ENCODE measurements at regions not wholly inside any gene's neighbourhood (a gene's known extent, or its start where the extent isn't known, plus 50 kb on each side); places are given as distances from the start of the nearest gene placed in this dataset.

DNA sequence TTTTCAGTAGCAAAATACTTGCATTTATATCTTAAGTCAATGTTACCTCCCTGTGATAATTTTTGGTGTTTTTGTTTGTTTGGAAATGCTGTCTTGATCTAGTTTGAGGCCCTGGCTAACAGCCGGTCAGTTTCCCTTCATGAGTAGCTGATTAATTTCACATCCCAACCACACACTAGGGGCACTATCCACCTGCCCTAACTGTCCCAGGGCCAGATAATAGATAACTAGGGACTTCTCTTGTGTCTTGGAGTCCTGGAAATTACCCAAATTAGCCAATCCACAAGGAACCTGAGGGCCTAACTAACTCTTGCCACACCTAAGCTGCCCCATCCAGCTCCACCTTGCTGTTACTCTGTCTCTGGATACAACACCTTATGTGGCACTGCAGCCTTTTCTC lies 399.9 kb downstream of the FOXG1 start:
- H3K27me3 ChIP-seq (ENCODE audit: control insufficient read depth in 2 of 2, insufficient read depth in 2 of 2, low read length in 2 of 2) = no peaks in the 10 kb centered on the region
- ChIA-PET POLR2A (no interaction called here), CTCF (no interaction called here)
- no peak overlapping the region for H3K4me3 ChIP-seq (ENCODE audit: low read length)
- Mint-ChIP-seq H3K36me3 (no peaks in the 10 kb centered on the region), H3K27ac (no peak overlapping the region), H3K4me1 (no peaks in the 10 kb centered on the region), H3K9me3 (peaks cover 0 to 6% (median 0%) of the 10 kb centered on the region in 11 donors), H3K4me3 (no peak overlapping the region), H3K27me3 (no peaks in the 10 kb centered on the region)
- no peak overlapping the region for H3K27ac ChIP-seq (ENCODE audit: low read depth, low read length)
- H3K4me1 ChIP-seq (ENCODE audit: control insufficient read depth in 2 of 2, insufficient read depth in 2 of 2, low read length in 2 of 2) = no peaks in the 10 kb centered on the region
- DNase-seq = no peak
- H3K36me3 ChIP-seq (ENCODE audit: control insufficient read depth in 2 of 3, insufficient read depth in 3 of 3, low read length in 3 of 3) = no peaks in the 10 kb centered on the region
- no peak for ATAC-seq
- intact Hi-C loops (cut with micrococcal nuclease) = no loop called here
- no peaks in the 10 kb centered on the region for H3K9me3 ChIP-seq (ENCODE audit: control insufficient read depth in 2 of 3, low read length in 3 of 3)

- DNase-seq = no peak
- Histone ChIP-seq H3K4me3 (ENCODE audit: low read length) (no peak overlapping the region), H3K36me3 (ENCODE audit: control insufficient read depth in 2 of 3, insufficient read depth in 3 of 3, low read length in 3 of 3) (no peaks in the 10 kb centered on the region), H3K27ac (ENCODE audit: low read depth, low read length) (no peak overlapping the region), H3K27me3 (ENCODE audit: control insufficient read depth in 2 of 2, insufficient read depth in 2 of 2, low read length in 2 of 2) (no peaks in the 10 kb centered on the region), H3K9me3 (ENCODE audit: control insufficient read depth in 2 of 3, low read length in 3 of 3) (no peaks in the 10 kb centered on the region), H3K4me1 (ENCODE audit: control insufficient read depth in 2 of 2, insufficient read depth in 2 of 2, low read length in 2 of 2) (no peaks in the 10 kb centered on the region)
- intact Hi-C loops (cut with micrococcal nuclease) = no loop called here
- ChIA-PET CTCF (no interaction called here), POLR2A (no interaction called here)
- no peaks in the 10 kb centered on the region for H3K36me3 Mint-ChIP-seq
- H3K27ac Mint-ChIP-seq = no peak overlapping the region
- no peak overlapping the region for H3K4me3 Mint-ChIP-seq
- H3K27me3 Mint-ChIP-seq = no peaks in the 10 kb centered on the region
- H3K4me1 Mint-ChIP-seq = no peaks in the 10 kb centered on the region
- ATAC-seq = no peak
- H3K9me3 Mint-ChIP-seq = peaks cover 0 to 9% (median 1%) of the 10 kb centered on the region in 11 donors
These were observed 401.6 kb downstream of the FOXG1 start for GRCh38 chr14:29168149-29168548.

- no peak for ATAC-seq
- Mint-ChIP-seq H3K9me3 (peaks cover 1 to 14% (median 6%) of the 10 kb centered on the region in 11 donors), H3K27me3 (no peaks in the 10 kb centered on the region), H3K27ac (no peak overlapping the region), H3K4me1 (no peaks in the 10 kb centered on the region), H3K36me3 (no peaks in the 10 kb centered on the region), H3K4me3 (no peak overlapping the region)
- Histone ChIP-seq H3K9me3 (ENCODE audit: control insufficient read depth in 2 of 3, low read length in 3 of 3) (no peaks in the 10 kb centered on the region), H3K4me3 (ENCODE audit: low read length) (no peak overlapping the region), H3K27me3 (ENCODE audit: control insufficient read depth in 2 of 2, insufficient read depth in 2 of 2, low read length in 2 of 2) (no peaks in the 10 kb centered on the region), H3K36me3 (ENCODE audit: control insufficient read depth in 2 of 3, insufficient read depth in 3 of 3, low read length in 3 of 3) (no peaks in the 10 kb centered on the region), H3K27ac (ENCODE audit: low read depth, low read length) (no peak overlapping the region), H3K4me1 (ENCODE audit: control insufficient read depth in 2 of 2, insufficient read depth in 2 of 2, low read length in 2 of 2) (no peaks in the 10 kb centered on the region)
- intact Hi-C loops (cut with micrococcal nuclease) = no loop called here
- CTCF ChIA-PET = no interaction called here
- POLR2A ChIA-PET = no interaction called here
- no peak for DNase-seq
These were observed 402.8 kb downstream of the FOXG1 start for GRCh38 chr14:29169408-29169807.

- Mint-ChIP-seq H3K36me3 (no peaks in the 10 kb centered on the region), H3K4me1 (no peaks in the 10 kb centered on the region), H3K9me3 (peaks cover 4 to 31% (median 9%) of the 10 kb centered on the region in 11 donors), H3K27ac (no peak overlapping the region), H3K4me3 (no peak overlapping the region), H3K27me3 (no peaks in the 10 kb centered on the region)
- no peaks in the 10 kb centered on the region for H3K9me3 ChIP-seq (ENCODE audit: control insufficient read depth in 2 of 3, low read length in 3 of 3)
- no peaks in the 10 kb centered on the region for H3K36me3 ChIP-seq (ENCODE audit: control insufficient read depth in 2 of 3, insufficient read depth in 3 of 3, low read length in 3 of 3)
- no peak for ATAC-seq
- H3K4me1 ChIP-seq (ENCODE audit: control insufficient read depth in 2 of 2, insufficient read depth in 2 of 2, low read length in 2 of 2) = no peaks in the 10 kb centered on the region
- CTCF ChIA-PET = no interaction called here
- no peak overlapping the region for H3K4me3 ChIP-seq (ENCODE audit: low read length)
- H3K27ac ChIP-seq (ENCODE audit: low read depth, low read length) = no peak overlapping the region
- intact Hi-C loops (cut with micrococcal nuclease) = no loop called here
- POLR2A ChIA-PET = no interaction called here
- no peak for DNase-seq
- no peaks in the 10 kb centered on the region for H3K27me3 ChIP-seq (ENCODE audit: control insufficient read depth in 2 of 2, insufficient read depth in 2 of 2, low read length in 2 of 2)
These were observed 409.1 kb downstream of the FOXG1 start for GRCh38 chr14:29175706-29176105.

DNA sequence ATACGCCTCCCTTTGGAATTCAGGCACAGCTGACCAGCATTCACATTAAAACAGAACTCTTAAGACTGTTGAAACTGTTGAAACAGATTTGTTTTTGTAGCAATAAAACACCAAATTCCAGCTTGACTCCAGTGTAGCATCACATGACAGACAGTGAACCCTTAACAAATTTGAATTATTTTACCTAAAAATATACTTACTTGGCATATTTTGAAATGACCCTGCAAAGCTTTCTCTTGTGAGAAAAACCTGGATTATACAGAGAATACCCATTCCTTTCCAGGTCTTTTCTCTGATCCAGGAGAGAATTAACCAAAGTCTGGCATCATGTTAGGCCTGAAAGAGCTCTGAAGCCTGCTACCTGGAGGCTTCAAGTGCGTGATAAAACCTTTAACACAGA lies 410.3 kb downstream of the FOXG1 start:
- H3K36me3 Mint-ChIP-seq = no peaks in the 10 kb centered on the region
- H3K27me3 Mint-ChIP-seq = no peaks in the 10 kb centered on the region
- ATAC-seq = no peak
- Histone ChIP-seq H3K27me3 (ENCODE audit: control insufficient read depth in 2 of 2, insufficient read depth in 2 of 2, low read length in 2 of 2) (no peaks in the 10 kb centered on the region), H3K4me3 (ENCODE audit: low read length) (no peak overlapping the region), H3K9me3 (ENCODE audit: control insufficient read depth in 2 of 3, low read length in 3 of 3) (no peaks in the 10 kb centered on the region), H3K36me3 (ENCODE audit: control insufficient read depth in 2 of 3, insufficient read depth in 3 of 3, low read length in 3 of 3) (no peaks in the 10 kb centered on the region), H3K4me1 (ENCODE audit: control insufficient read depth in 2 of 2, insufficient read depth in 2 of 2, low read length in 2 of 2) (no peaks in the 10 kb centered on the region), H3K27ac (ENCODE audit: low read depth, low read length) (no peak overlapping the region)
- H3K4me1 Mint-ChIP-seq = no peaks in the 10 kb centered on the region
- H3K9me3 Mint-ChIP-seq = peaks cover 2 to 36% (median 9%) of the 10 kb centered on the region in 11 donors
- no peak overlapping the region for H3K27ac Mint-ChIP-seq
- POLR2A ChIA-PET = no interaction called here
- DNase-seq = no peak
- intact Hi-C loops (cut with micrococcal nuclease) = no loop called here
- no peak overlapping the region for H3K4me3 Mint-ChIP-seq
- CTCF ChIA-PET = no interaction called here

GRCh38 chr14:29178971-29179370 lies 412.4 kb downstream of the FOXG1 start:
- Mint-ChIP-seq H3K27me3 (no peaks in the 10 kb centered on the region), H3K9me3 (peaks cover 0 to 43% (median 11%) of the 10 kb centered on the region in 11 donors), H3K4me1 (no peaks in the 10 kb centered on the region), H3K27ac (no peak overlapping the region), H3K4me3 (no peak overlapping the region), H3K36me3 (no peaks in the 10 kb centered on the region)
- H3K9me3 ChIP-seq (ENCODE audit: control insufficient read depth in 2 of 3, low read length in 3 of 3) = no peaks in the 10 kb centered on the region
- ATAC-seq (no peak), DNase-seq (no peak)
- H3K4me3 ChIP-seq (ENCODE audit: low read length) = no peak overlapping the region
- no peaks in the 10 kb centered on the region for H3K36me3 ChIP-seq (ENCODE audit: control insufficient read depth in 2 of 3, insufficient read depth in 3 of 3, low read length in 3 of 3)
- ChIA-PET CTCF (no interaction called here), POLR2A (no interaction called here)
- no peaks in the 10 kb centered on the region for H3K27me3 ChIP-seq (ENCODE audit: control insufficient read depth in 2 of 2, insufficient read depth in 2 of 2, low read length in 2 of 2)
- H3K4me1 ChIP-seq (ENCODE audit: control insufficient read depth in 2 of 2, insufficient read depth in 2 of 2, low read length in 2 of 2) = no peaks in the 10 kb centered on the region
- intact Hi-C loops (cut with micrococcal nuclease) = no loop called here
- no peak overlapping the region for H3K27ac ChIP-seq (ENCODE audit: low read depth, low read length)

- ChIA-PET CTCF (no interaction called here), POLR2A (no interaction called here)
- no peak overlapping the region for H3K4me3 ChIP-seq (ENCODE audit: low read length)
- no peak overlapping the region for H3K27ac ChIP-seq (ENCODE audit: low read depth, low read length)
- no peaks in the 10 kb centered on the region for H3K27me3 ChIP-seq (ENCODE audit: control insufficient read depth in 2 of 2, insufficient read depth in 2 of 2, low read length in 2 of 2)
- H3K4me1 ChIP-seq (ENCODE audit: control insufficient read depth in 2 of 2, insufficient read depth in 2 of 2, low read length in 2 of 2) = no peaks in the 10 kb centered on the region
- Mint-ChIP-seq H3K36me3 (no peaks in the 10 kb centered on the region), H3K27ac (no peak overlapping the region), H3K4me3 (no peak overlapping the region), H3K27me3 (no peaks in the 10 kb centered on the region), H3K4me1 (no peaks in the 10 kb centered on the region), H3K9me3 (peaks cover 0 to 27% (median 8%) of the 10 kb centered on the region in 11 donors)
- no peaks in the 10 kb centered on the region for H3K36me3 ChIP-seq (ENCODE audit: control insufficient read depth in 2 of 3, insufficient read depth in 3 of 3, low read length in 3 of 3)
- intact Hi-C loops (cut with micrococcal nuclease) = no loop called here
- no peak for DNase-seq
- H3K9me3 ChIP-seq (ENCODE audit: control insufficient read depth in 2 of 3, low read length in 3 of 3) = no peaks in the 10 kb centered on the region
- ATAC-seq = no peak
These were observed 424.5 kb downstream of the FOXG1 start for GRCh38 chr14:29191092-29191491.
